ENCODE measurements at regions not wholly inside any gene's neighbourhood (a gene's known extent, or its start where the extent isn't known, plus 50 kb on each side); places are given as distances from the start of the nearest gene placed in this dataset.

GRCh38 chr2:129606496-129607270, 372.8 kb upstream of the RAB6C start:
- DNase-seq (ENCODE audit: low read depth, low spot score) = no peak

- no peak for DNase-seq (ENCODE audit: low read depth, low spot score)
Measured at GRCh38 chr2:129609224-129609623, 370.2 kb upstream of the RAB6C start.

- DNase-seq (ENCODE audit: low read depth, low spot score) = no peak
Measured at GRCh38 chr2:129610766-129611165, 368.7 kb upstream of the RAB6C start.

- DNase-seq (ENCODE audit: low read depth, low spot score) = no peak
Measured at GRCh38 chr2:129611471-129611870, 368.0 kb upstream of the RAB6C start.

- peak; percentile 11 for DNase-seq (ENCODE audit: low read depth, low spot score)
Measured at GRCh38 chr2:129619471-129619870, 360.0 kb upstream of the RAB6C start.

- no peak for DNase-seq (ENCODE audit: low read depth, low spot score)
Measured at GRCh38 chr2:129620411-129620810, 359.1 kb upstream of the RAB6C start.

- no peak for DNase-seq (ENCODE audit: low read depth, low spot score)
Measured at GRCh38 chr2:129623783-129624182, 355.7 kb upstream of the RAB6C start.

- no peak for DNase-seq (ENCODE audit: low read depth, low spot score)
Measured at GRCh38 chr2:129627437-129627836, 352.0 kb upstream of the RAB6C start.

- DNase-seq (ENCODE audit: low read depth, low spot score) = no peak
Measured at GRCh38 chr2:129636692-129637091, 342.8 kb upstream of the RAB6C start.

- DNase-seq (ENCODE audit: low read depth, low spot score) = no peak
Measured at GRCh38 chr2:129641371-129641770, 338.1 kb upstream of the RAB6C start.

GRCh38 chr2:129642526-129643043, 336.9 kb upstream of the RAB6C start:
- DNase-seq (ENCODE audit: low read depth, low spot score) = no peak

GRCh38 chr2:129645335-129645734, 334.1 kb upstream of the RAB6C start:
- no peak for DNase-seq (ENCODE audit: low read depth, low spot score)

GRCh38 chr2:129646107-129646506, 333.4 kb upstream of the RAB6C start:
- no peak for DNase-seq (ENCODE audit: low read depth, low spot score)

- DNase-seq (ENCODE audit: low read depth, low spot score) = no peak
Measured at GRCh38 chr2:129653246-129653645, 326.2 kb upstream of the RAB6C start.

GRCh38 chr2:129654331-129654730, 325.1 kb upstream of the RAB6C start:
- no peak for DNase-seq (ENCODE audit: low read depth, low spot score)

GRCh38 chr2:129656081-129656598, 323.3 kb upstream of the RAB6C start:
- no peak for DNase-seq (ENCODE audit: low read depth, low spot score)

GRCh38 chr2:129658430-129658829, 321.0 kb upstream of the RAB6C start:
- no peak for DNase-seq (ENCODE audit: low read depth, low spot score)

- DNase-seq (ENCODE audit: low read depth, low spot score) = no peak
Measured at GRCh38 chr2:129661935-129662334, 317.5 kb upstream of the RAB6C start.

GRCh38 chr2:129667577-129667976, 311.9 kb upstream of the RAB6C start:
- DNase-seq (ENCODE audit: low read depth, low spot score) = no peak

- DNase-seq (ENCODE audit: low read depth, low spot score) = no peak
Measured at GRCh38 chr2:129672521-129672920, 306.9 kb upstream of the RAB6C start.

GRCh38 chr2:129673234-129673633, 306.2 kb upstream of the RAB6C start:
- DNase-seq (ENCODE audit: low read depth, low spot score) = peak; percentile 2

- DNase-seq (ENCODE audit: low read depth, low spot score) = peak; percentile 2
Measured at GRCh38 chr2:129673847-129674711, 305.4 kb upstream of the RAB6C start.

Measured in astrocyte of the hippocampus (primary cell).